ENCODE measurements at regions not wholly inside any gene's neighbourhood (a gene's known extent, or its start where the extent isn't known, plus 50 kb on each side); places are given as distances from the start of the nearest gene placed in this dataset.
"Not testable (repeated sequence)": the region's sequence is repeated elsewhere in the genome, so short reads cannot be mapped to it uniquely, and the experiment has no call there.

DNA sequence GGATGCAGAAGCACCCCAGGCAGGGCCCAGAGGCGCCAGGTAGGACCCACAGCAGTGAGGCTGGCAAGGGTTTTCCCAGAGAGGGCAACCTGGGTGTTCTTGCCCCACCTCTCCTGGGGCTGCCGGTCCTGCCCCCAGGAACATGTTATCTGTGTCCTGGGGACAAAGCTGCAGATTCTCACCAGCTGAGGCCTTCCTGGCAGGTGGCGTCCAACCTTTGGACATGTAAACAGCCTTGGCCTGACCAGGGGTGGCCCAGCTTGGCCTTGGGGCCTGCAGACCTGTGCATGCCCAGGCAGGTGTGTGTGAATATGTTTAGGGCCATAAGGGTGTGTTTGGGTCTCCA is 101.8 kb upstream of the LARP1 start:
- no peak for TF ChIP-seq POLR2A (IDR thresholded peaks at IDR 0.05)
- TF ChIP-seq, protein P1, sequence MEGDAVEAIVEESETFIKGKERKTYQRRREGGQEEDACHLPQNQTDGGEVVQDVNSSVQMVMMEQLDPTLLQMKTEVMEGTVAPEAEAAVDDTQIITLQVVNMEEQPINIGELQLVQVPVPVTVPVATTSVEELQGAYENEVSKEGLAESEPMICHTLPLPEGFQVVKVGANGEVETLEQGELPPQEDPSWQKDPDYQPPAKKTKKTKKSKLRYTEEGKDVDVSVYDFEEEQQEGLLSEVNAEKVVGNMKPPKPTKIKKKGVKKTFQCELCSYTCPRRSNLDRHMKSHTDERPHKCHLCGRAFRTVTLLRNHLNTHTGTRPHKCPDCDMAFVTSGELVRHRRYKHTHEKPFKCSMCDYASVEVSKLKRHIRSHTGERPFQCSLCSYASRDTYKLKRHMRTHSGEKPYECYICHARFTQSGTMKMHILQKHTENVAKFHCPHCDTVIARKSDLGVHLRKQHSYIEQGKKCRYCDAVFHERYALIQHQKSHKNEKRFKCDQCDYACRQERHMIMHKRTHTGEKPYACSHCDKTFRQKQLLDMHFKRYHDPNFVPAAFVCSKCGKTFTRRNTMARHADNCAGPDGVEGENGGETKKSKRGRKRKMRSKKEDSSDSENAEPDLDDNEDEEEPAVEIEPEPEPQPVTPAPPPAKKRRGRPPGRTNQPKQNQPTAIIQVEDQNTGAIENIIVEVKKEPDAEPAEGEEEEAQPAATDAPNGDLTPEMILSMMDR (IDR thresholded peaks at IDR 0.05), result no peak
- Histone ChIP-seq H3K4me1 (peaks cover 0 to 14% (median 9%) of the 10 kb centered on the region in 3 donors), H3K9me3 (no peaks in the 10 kb centered on the region), H3K36me3 (no peaks in the 10 kb centered on the region), H3K27ac (no peak overlapping the region), H3K4me3 (no peak overlapping the region), H3K27me3 (no peaks in the 10 kb centered on the region)
- intact Hi-C loops (cut with DNase I), result loop anchor here (5.0 kb wide), 1 partner anchor 159 kb away; no protein-coding TSS in a partner anchor
- WGBS, 2 donors, result 100% methylated on average over 2 of the region's 3 CpGs; no CpG with 5 or more reads in 1 of the 2 donors
- no peak for DNase-seq

DNA sequence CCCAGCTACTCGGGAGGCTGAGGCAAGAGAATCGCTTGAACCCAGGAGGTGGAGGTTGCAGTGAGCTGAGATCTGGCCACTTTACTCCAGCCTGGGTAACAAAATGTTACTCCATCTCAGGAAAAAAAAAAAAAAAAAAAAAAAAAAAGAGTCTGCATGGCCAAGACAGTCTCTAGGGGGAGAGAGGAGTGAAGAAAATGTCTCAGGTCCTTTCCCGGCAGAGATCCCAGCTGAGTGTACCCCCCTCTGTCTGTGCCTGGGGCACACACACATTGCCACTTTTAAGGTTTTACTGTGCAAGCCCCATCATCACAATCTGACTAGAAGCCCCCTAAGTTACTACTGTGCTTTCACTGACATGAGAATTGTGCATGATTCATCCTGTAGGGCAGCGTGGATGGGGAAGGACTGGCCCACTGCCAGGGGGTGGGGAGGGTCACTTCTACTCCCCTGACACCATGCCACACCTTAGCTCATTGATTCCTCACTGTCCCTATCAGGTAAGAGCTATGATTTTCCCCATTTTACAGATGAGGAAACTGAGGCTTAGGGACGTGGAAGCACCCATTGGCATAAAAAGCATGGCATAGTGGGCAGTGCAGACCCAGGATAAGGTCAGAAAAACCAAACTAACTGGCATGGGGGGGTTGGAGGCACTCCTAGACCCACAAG is 102.3 kb upstream of the LARP1 start:
- DNase-seq, result no peak
- Histone ChIP-seq H3K9me3 (no peaks in the 10 kb centered on the region), H3K4me1 (peaks cover 0 to 16% (median 9%) of the 10 kb centered on the region in 3 donors), H3K4me3 (no peak overlapping the region), H3K27ac (no peak overlapping the region), H3K36me3 (no peaks in the 10 kb centered on the region), H3K27me3 (no peaks in the 10 kb centered on the region)
- TF ChIP-seq, protein P1 (IDR thresholded peaks at IDR 0.05), result no peak
- TF ChIP-seq POLR2A (IDR thresholded peaks at IDR 0.05), result no peak
- WGBS, 2 donors, result 54 to 65% methylated on average over 3 to 5 of the region's 5 CpGs
- intact Hi-C loops (cut with DNase I), result loop anchor here (5.0 kb wide), 1 partner anchor 159 kb away; no protein-coding TSS in a partner anchor

DNA sequence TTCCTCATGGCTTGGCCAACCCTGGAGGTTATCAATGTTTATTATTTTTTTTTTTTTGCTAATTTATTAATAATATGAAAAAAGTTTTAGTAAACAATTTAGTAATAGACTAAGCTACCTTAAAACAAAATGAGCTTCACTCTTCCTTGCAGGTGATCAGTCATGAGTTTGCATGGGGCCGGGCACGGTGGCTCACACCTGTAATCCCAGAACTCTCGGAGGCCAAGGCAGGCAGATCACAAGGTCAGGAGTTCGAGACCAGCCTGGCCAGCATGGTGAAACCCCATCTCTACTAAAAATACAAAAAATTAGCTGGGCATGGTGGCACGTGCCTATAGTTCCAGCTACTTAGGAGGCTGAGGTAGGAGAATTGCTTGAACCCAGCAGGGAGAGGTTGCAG is 103.4 kb upstream of the LARP1 start:
- peaks cover 6 to 27% (median 18%) of the 10 kb centered on the region in 3 donors for H3K4me1 ChIP-seq
- not testable (repeated sequence) for H3K36me3 ChIP-seq, H3K27me3 ChIP-seq, H3K4me3 ChIP-seq, H3K9me3 ChIP-seq, DNase-seq, H3K27ac ChIP-seq
- intact Hi-C loops (cut with DNase I), result loop anchor here (5.0 kb wide), 1 partner anchor 161 kb away; no protein-coding TSS in a partner anchor
- 82 to 88% methylated on average over 5 of the region's 5 CpGs for WGBS, 2 donors

DNA sequence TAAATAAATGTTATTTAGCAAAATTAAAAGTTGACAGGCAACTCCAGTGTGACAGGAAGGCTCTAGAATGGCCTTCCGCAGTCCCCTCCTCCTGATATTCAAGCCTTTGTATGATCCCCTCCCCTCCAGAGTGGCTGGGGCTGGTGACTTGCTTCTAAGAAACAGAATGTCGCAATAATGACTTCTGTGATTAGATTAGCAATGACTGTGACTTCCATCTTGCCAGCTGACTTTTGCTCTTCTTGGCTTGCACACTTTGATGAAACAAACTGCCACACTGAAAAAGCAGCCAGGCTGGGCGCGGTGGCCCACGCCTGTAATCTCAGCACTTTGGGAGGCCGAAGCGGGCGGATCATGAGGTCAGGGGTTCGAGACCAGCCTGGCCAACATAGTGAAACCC is 106.5 kb upstream of the LARP1 start:
- H3K4me3 ChIP-seq, result no peak overlapping the region
- 91 to 92% methylated on average over 9 of the region's 9 CpGs for WGBS, 2 donors
- no peak for DNase-seq
- H3K36me3 ChIP-seq, result no peaks in the 10 kb centered on the region
- peaks cover 0 to 11% (median 0%) of the 10 kb centered on the region in 4 donors for H3K27me3 ChIP-seq
- H3K4me1 ChIP-seq, result peaks cover 6 to 20% (median 15%) of the 10 kb centered on the region in 3 donors
- intact Hi-C loops (cut with DNase I), result no loop called here
- no peak overlapping the region for H3K27ac ChIP-seq
- H3K9me3 ChIP-seq, result peaks cover 0 to 2% (median 0%) of the 10 kb centered on the region in 3 donors
- TF ChIP-seq, protein P1 (IDR thresholded peaks at IDR 0.05), result no peak
- no peak for TF ChIP-seq POLR2A (IDR thresholded peaks at IDR 0.05)

DNA sequence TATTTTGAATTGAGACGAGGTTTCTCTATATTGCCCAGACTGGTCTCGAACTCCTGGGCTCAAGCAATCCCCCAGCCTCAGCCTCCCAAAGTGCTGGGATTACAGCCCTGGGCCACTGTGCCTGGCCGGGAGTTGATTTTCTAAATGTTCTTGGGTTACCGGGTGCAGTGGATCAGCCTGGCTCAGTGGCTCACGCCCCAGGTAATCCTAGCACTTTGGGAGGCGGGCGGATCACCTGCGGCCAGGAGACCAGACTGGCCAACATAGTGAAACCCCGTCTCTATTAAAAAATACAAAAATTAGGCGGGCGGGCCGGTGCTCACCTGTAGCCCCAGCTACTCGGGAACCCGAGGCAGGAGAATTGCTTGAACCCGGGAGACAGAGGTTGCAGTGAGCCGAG is 106.9 kb upstream of the LARP1 start:
- Histone ChIP-seq H3K27me3 (peaks cover 0 to 11% (median 0%) of the 10 kb centered on the region in 4 donors), H3K36me3 (no peaks in the 10 kb centered on the region), H3K9me3 (peaks cover 0 to 4% (median 0%) of the 10 kb centered on the region in 3 donors), H3K4me1 (peaks cover 6 to 15% (median 11%) of the 10 kb centered on the region in 3 donors), H3K4me3 (no peak overlapping the region), H3K27ac (no peak overlapping the region)
- intact Hi-C loops (cut with DNase I), result no loop called here
- 94% methylated on average over 12 to 15 of the region's 16 CpGs for WGBS, 2 donors
- no peak for TF ChIP-seq POLR2A (IDR thresholded peaks at IDR 0.05)
- TF ChIP-seq, protein P1 (IDR thresholded peaks at IDR 0.05), result no peak
- no peak for DNase-seq

Measured in esophagus squamous epithelium (tissue), 5 donors.